GM23248 (cell line): ENCODE measurements at regions not wholly inside any gene's neighbourhood (a gene's known extent, or its start where the extent isn't known, plus 50 kb on each side); places are given as distances from the start of the nearest gene placed in this dataset.
"Not testable (repeated sequence)": the region's sequence is repeated elsewhere in the genome, so short reads cannot be mapped to it uniquely, and the experiment has no call there.

Experiments used
- DNase-seq: peaks from one replicate; pipeline ENCODE4 v3.0.0-alpha.2; 2015
- H2AFZ ChIP-seq: fragments of 200-600 bp; sonication (generic); 2 replicates; pipeline ENCODE4 v1.6.1; 2016; ENCODE audit warnings: antibody characterized with exemption
- H3F3A ChIP-seq: fragments of 200-600 bp; sonication (generic); 2 replicates; pipeline ENCODE4 v1.6.1; 2016; ENCODE audit warnings: mild to moderate bottlenecking, antibody characterized with exemption, mixed run types; ENCODE audit not compliant: insufficient read depth
- H3K27ac ChIP-seq: fragments of 200-600 bp; sonication (generic); 2 replicates; pipeline ENCODE4 v1.5.1; 2016; ENCODE audit warnings: mild to moderate bottlenecking
- H3K27me3 ChIP-seq: fragments of 200-600 bp; sonication (generic); replicated peaks from 2 replicates; pipeline ENCODE4 v1.6.1; 2016; ENCODE audit warnings: mild to moderate bottlenecking; ENCODE audit not compliant: insufficient read depth
- H3K36me3 ChIP-seq: fragments of 200-600 bp; sonication (generic); 2 replicates; pipeline ENCODE4 v1.6.1; 2016; ENCODE audit warnings: low read depth, mild to moderate bottlenecking
- H3K4me1 ChIP-seq: fragments of 200-600 bp; sonication (generic); 2 replicates; pipeline ENCODE4 v1.6.1; 2016; ENCODE audit warnings: mild to moderate bottlenecking; ENCODE audit not compliant: insufficient read depth
- H3K4me2 ChIP-seq: fragments of 200-600 bp; sonication (generic); one replicate; pipeline ENCODE4 v1.6.1; 2016; ENCODE audit warnings: mild to moderate bottlenecking; ENCODE audit not compliant: unreplicated experiment
- H3K4me3 ChIP-seq: fragments of 200-600 bp; sonication (generic); 2 replicates; pipeline ENCODE4 v1.5.1; 2016; ENCODE audit warnings: mild to moderate bottlenecking
- H3K79me2 ChIP-seq: fragments of 200-600 bp; sonication (generic); 2 replicates; pipeline ENCODE4 v1.6.1; 2016; ENCODE audit warnings: mild to moderate bottlenecking; ENCODE audit not compliant: insufficient read depth
- H3K9ac ChIP-seq: fragments of 200-600 bp; sonication (generic); 2 replicates; pipeline ENCODE4 v1.6.1; 2016; ENCODE audit warnings: mild to moderate bottlenecking
- H3K9me2 ChIP-seq: fragments of 200-600 bp; sonication (generic); 2 replicates; pipeline ENCODE4 v1.6.1; 2016; ENCODE audit warnings: mixed run types, mild to moderate bottlenecking, moderate library complexity; ENCODE audit not compliant: insufficient read depth
- H3K9me3 ChIP-seq: fragments of 200-600 bp; sonication (generic); one replicate; pipeline ENCODE4 v1.6.1; 2017; ENCODE audit warnings: low read depth
- H4K20me1 ChIP-seq: fragments of 200-600 bp; sonication (generic); 2 replicates; pipeline ENCODE4 v1.6.0; 2016; ENCODE audit not compliant: insufficient read depth
- EZH2 ChIP-seq: fragments of 200-600 bp; sonication (generic); IDR thresholded peaks from 2 replicates; pipeline ENCODE4 v1.6.1; 2018; ENCODE audit warnings: antibody characterized with exemption, mild to moderate bottlenecking; ENCODE audit not compliant: insufficient read depth, poor library complexity, severe bottlenecking
- EZH2phosphoT487 ChIP-seq: fragments of 200-600 bp; sonication (generic); IDR thresholded peaks from 2 replicates; pipeline ENCODE4 v1.6.1; 2018; ENCODE audit warnings: antibody characterized with exemption, moderate library complexity, mild to moderate bottlenecking, low read depth; ENCODE audit not compliant: insufficient read depth
- WGBS, 2 experiments: methylation state at CpG; one replicate each; pipeline ENCODE4 v1.1.6; 2015 to 2017; ENCODE audit warnings: low lambda C conversion rate in 2 of 2, low coverage in 1 of 2; ENCODE audit errors: missing lambda C conversion rate in 2 of 2; 5-methylcytosine and 5-hydroxymethylcytosine counted together
- in situ Hi-C: fragments of 300-500 bp; cut with MboI; formaldehyde crosslinking; loops from 2 replicates; pipeline ENCODE4 v1.15.0; 2020

DNA sequence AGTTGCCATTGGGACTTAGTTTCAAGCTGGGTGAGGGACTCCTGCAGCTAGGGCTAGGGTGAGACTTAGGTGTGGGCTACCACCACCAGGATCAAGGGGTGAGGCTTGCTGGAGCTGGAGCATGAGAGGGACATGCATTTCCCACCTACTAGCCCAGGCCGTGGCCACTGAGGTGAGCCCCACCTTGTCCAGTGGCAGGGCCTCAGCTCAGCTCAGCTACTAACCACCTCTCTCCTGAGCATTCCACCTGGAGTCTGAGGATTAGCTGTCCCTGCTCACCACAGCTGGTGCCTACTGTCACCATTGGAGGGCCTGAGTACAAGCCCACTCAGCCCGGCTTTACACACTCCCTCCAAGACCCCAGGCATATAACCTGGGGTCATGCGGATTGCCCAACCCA lies 62.6 kb upstream of the MAGEH1 start:
- Histone ChIP-seq H3K9me2 (no peaks in the 10 kb centered on the region), H3K4me1 (no peaks in the 10 kb centered on the region), H3F3A (no peaks in the 10 kb centered on the region), H3K4me3 (no peak overlapping the region), H3K27me3 (no peaks in the 10 kb centered on the region), H3K4me2 (no peak overlapping the region), H3K36me3 (no peaks in the 10 kb centered on the region), H3K9me3 (no peaks in the 10 kb centered on the region), H3K9ac (no peak overlapping the region), H2AFZ (no peak overlapping the region), H3K27ac (no peak overlapping the region), H3K79me2 (no peaks in the 10 kb centered on the region), H4K20me1 (no peaks in the 10 kb centered on the region)
- in situ Hi-C loops, result no loop called here
- TF ChIP-seq EZH2phosphoT487 (no peak), EZH2 (no peak)
- WGBS, 2 experiments, result 20 to 33% methylated on average over 1 to 2 of the region's 3 CpGs
- no peak for DNase-seq

DNA sequence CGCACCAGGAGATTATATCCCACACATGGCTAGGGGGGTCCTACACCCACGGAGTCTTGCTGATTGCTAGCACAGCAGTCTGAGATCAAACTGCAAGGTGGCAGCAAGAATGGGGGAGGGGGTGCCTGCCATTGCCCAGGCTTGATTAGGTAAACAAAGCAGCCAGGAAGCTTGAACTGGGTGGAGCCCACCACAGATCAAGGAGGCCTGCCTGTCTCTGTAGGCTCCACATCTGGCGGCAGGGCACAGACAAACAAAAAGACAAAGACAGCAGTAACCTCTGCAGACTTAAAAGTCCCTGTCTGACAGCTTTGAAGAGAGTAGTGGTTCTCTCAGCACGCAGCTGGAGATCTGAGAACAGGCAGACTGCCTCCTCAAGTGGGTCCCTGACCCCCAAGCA lies 55.1 kb upstream of the MAGEH1 start:
- H3K27me3 ChIP-seq, H2AFZ ChIP-seq, H3K9me3 ChIP-seq, H3K4me3 ChIP-seq, H3K9me2 ChIP-seq, H3K9ac ChIP-seq, H3K4me2 ChIP-seq, H3F3A ChIP-seq, H3K36me3 ChIP-seq, H4K20me1 ChIP-seq, in situ Hi-C loops, H3K4me1 ChIP-seq, H3K79me2 ChIP-seq, DNase-seq, H3K27ac ChIP-seq: not testable (repeated sequence)
- WGBS, 2 experiments, result 6 to 17% methylated on average over 2 to 4 of the region's 4 CpGs
